ENCODE measurements at regions not wholly inside any gene's neighbourhood (a gene's known extent, or its start where the extent isn't known, plus 50 kb on each side); places are given as distances from the start of the nearest gene placed in this dataset.
"Not testable (repeated sequence)": the region's sequence is repeated elsewhere in the genome, so short reads cannot be mapped to it uniquely, and the experiment has no call there.

DNA sequence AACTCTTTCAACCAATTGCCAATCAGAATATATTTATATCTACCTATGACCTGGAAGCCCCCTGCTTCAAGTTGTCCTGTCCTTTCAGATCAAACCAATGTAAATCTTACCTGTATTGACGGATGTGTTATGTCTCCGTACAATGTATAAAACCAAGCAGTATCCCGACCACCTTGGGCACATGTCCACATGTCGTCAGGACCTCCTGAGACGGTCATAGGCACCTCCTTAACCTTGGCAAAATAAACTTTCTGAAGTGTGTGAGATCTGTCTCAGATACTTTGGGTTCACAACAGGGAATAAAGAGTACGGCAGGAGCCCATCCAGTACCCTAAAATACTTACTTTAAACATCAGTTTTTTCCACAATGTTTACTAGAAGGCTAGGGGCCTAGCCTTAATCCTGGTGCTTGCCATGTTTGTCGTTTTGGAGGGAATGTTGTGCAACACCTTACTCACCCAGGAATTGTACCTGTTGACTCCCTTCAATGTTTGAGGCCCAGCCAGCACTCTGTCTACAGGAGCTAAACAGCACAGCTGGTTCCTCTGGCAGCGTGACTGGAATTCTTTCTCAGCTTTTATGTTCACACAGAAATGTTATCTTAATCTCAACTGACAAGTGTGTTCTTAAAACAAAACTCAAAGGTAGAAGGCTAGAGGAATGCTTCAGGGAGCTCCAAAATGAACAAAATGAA is 90.8 kb upstream of the USP25 start:
- no peak for DNase-seq

DNA sequence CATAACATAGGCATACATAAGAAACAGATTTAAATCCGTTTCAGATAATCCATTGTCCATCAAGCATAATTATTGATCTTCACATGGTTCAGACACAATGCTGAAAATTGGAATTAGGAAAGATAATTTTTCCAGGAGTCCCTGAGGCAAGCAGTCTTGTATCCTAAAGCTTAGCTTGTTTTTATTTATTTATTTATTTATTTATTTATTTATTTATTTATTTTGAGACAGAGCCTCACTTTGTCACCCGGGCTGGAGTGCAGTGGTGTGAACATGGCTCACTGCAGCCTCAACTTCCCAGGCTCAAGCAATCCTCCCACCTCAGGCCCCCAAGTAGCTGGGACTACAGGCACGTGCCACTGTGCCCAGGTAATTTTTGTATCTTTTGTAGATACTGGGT is 89.7 kb upstream of the USP25 start:
- not testable (repeated sequence) for DNase-seq

DNA sequence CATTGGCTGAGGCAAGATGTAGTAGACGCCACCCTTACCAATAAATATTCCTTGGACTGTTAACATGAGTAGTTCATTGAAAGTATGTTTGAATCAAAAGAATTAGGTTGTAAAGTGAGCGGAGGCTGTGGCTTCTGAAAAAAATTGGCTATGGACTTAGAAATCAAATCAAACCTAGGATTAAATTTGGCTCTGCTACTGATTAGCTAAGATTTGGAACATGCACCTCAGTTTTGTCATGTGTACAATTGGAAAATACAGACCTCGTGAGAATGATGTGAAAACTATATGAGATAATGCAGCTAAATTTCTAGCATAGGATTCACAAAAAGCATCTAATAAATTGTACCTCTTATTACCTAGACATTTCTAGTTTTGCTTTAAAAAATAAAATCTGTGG is 85.3 kb upstream of the USP25 start:
- no peak for DNase-seq

DNA sequence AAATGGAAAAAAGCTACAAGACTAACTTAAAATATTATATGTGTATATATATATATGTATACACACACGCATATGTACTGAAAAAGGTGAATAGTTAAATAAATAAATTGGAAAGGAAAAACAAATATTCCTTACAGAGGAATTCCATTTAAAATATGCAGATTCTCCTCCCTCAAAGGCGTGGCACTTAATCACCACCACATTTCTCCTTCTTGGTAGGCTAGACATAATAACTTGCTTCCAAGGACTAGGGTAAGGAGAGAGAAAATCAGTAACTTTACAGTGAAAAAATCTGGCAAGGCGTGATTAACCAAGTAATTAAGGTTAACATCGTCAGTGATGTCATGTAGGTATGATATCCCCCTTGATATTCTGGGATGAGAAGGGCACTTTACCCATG is 84.0 kb upstream of the USP25 start:
- DNase-seq, result no peak

DNA sequence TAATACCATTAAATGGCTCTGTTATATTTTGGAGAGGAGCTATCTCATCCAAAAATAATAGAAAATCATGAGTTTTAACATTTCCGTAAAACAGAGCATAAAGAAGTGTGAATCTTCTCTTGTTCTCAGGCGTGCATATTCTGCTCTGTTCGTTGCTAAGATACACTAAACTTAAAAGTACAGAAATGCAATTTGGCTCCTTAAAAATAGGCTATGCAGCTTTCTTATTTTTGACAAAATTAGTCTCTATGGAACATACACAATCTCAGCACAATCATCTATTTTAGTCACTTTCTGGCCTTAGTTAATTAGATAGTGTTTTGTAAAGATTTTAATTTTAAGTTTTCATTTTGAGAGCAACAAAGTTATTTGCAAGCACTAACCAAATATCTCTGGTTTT is 79.0 kb upstream of the USP25 start:
- no peak for DNase-seq

DNA sequence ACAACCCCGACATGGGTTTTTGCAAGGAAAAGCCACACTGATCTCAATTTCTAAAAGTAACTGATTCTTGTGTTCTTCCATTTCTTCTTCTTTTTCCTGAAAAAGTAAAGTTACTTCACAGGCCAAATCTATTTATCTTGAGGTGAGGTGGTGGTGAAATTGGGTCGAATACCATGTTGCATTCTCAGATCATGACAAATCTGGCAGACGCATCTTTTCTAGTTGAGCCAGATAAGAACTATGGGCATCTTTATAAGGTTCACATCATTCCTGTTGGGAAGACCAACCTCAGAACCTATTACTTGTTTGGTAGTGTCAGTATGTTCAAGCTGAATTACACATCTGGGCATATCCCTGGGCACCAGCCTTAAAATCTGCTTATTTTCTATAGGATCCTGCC is 78.6 kb upstream of the USP25 start:
- DNase-seq, result no peak

DNA sequence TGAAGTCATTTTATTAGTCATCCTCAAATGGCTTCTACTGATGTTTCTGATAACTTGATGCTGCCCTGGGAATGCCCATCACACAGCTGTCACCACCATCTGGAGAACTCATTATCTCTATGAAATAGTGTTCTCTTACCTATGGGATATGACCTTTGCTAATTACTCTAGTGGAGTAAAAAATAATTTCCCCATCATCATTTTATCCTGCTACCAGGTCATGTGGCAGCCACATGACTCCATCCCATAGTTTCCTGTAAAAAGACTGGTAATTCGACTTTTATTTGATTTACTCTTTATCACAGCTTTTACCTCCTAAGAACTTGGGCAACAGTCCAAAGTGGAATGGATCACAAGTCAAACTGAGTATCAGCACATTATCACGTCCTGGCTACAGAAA is 76.1 kb upstream of the USP25 start:
- DNase-seq, result no peak

DNA sequence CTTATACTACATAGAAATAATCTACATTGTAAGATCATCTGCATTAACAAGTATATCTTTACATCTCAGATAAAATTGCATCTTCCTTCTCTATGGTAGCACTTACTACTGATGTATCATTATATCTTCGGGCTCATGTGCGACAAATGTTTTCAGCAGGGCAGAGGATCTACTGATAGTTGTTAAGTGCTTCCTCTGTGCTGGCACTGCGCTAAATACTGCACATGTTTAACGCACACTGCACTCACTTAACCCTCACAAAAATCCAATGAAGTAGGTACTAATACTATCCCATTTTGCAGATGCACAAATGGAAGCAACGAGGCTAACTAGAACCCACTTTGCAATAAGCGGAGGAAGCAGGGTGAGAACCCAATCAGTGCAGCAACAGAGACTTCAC is 75.6 kb upstream of the USP25 start:
- no peak for DNase-seq

DNA sequence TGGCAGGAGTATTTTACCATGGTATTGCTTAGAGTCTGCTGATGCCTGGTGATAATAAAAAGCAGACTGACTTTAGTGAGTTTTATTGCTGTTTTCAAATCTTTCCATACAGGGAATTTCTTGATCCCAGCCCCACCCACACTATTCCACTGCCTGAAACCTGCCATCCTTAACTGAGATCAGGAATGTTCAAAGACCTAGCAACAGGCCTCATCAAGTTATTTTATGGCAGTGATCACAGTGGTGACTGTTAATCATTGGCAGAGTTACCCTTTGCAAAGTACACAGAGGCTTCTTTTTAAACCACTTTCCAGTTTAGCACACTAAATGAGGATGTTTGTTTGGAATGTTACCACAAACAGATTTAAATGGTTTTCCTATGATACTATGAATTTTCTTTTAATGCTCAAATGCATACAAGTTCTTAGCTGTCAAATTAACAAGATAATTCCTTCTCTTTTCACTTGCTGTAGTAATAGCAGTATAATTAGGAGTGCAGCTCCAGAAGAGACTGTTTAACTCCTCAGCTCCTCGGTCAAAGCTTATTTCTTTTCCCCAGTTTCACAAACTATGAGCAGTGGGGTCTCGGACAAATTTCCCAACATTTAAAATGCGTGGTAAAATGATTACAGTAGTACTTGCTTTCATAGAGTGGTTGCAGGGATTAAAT is 69.9 kb upstream of the USP25 start:
- no peak for DNase-seq

DNA sequence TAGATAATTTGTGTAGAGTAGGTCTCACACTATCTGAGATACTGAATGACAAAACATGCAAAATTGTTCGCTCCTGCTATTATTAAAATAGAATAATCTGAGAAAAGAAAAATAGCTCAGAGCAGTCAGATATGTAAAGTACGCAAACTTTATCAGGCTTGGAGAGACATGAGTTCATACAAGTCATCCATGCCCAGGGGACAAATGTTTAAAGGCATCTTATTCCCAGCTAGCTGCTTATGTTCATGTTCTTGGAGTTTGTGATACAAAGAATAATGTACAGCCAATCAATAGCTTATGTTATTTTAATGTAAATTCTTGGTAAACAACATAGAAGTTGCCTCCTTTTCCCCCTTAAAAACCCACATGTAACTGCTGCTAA is 69.4 kb upstream of the USP25 start:
- DNase-seq, result no peak

DNA sequence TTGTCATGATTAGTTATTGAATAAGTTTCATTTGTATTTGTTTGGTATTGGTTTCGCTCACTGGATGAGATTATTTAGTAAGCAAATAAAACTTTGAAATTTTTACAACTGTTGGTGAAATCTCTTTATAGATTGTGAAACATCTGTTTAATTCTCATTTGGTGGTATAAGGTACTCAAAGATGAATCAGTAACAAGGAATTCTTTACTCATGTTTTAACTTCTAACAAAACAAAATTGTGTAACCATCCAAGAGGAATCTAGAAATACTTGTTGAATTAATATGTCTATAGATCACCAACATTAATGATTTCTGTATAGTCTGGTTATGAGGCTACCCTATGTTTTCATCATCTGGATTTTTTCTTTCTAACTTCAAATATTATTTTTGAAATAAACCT is 62.8 kb upstream of the USP25 start:
- DNase-seq, result no peak

DNA sequence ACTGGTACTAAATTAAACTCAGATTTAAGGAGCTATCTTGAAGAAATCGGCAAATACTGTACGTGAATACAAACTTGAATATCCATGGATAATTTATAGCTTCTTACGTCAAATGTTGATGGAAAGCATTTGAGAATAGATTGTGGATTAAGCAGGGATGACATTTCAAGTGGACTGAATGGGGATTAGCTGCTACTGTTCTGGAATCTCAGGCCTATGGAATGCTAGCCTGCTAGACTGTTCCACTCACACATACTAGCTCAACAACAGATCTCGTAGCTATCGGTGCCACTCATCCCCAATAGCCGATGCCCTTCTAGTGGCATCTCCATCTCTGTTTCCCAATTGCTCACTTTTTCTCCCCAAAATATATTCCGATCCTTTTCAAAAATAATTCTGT is 62.0 kb upstream of the USP25 start:
- DNase-seq, result no peak

DNA sequence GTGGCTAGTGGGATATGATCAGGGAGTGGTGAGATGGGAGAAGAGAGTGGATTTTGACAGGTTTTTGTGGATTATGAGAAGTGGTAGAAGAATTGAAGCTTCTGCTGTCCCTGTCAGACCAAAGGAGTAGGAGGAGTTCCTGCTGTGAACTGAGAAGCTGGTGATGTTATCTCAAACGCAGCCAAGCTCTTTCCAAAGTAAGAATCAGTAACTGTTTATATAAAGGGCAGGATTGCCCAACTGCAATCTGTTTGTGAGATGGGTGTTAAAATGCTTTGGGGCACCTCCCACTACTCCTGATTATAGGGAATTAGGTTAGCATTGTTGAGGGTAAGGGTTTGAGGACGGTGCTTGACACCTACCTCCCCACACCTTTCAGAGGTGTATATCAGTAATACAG is 60.5 kb upstream of the USP25 start:
- no peak for DNase-seq

DNA sequence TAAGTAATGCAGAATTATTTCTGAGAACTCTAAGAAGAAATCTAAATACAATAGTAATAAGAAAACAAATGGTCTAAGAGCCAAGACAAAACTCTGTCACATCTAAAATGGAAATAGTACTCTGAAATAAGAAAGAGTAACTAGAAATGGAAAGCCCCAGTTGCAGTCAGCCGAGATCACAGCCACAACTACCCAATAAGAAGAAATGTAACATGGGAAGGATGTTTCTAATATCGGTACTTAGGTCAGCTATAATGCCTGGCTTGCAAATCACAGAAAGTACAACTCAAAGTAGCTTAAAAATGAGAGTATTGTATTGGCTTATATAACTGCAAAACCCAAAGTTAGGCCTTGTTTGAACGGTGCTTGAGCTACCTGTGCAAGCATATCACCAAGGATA is 58.6 kb upstream of the USP25 start:
- no peak for DNase-seq

DNA sequence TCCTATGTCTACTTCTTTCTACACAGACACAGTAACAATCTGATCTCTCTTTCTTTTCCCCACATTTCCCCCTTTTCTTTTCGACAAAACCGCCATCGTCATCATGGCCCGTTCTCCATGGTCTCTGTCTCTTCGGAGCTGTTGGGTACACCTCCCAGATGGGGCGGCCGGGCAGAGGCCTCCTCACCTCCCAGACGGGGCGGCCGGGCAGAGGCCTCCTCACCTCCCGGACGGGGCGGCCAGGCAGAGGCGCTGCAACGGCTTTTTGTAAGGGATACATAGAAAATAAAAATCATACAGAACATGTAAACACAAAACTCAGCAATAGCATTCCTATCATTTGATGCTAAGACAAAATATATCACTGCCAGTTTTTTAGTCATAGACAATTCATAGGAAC is 57.2 kb upstream of the USP25 start:
- not testable (repeated sequence) for DNase-seq

DNA sequence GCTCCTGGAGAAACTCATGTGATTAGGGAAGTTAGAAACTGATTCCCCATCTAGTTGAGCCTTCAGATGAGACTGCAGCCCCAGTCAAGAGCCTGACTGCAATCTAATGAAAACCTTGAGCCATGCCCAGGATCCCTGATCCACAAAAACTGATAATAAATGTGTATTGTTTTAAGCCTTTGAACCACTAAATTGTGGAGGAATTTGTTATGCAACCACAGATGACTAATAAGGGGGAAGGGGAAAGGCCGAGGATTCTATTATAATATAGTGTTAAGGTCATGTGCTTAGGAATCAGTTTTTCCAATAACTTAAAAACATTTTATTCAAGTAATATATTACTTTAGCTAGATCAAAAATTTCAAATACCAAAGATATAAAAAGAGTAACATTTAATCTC is 52.8 kb upstream of the USP25 start:
- no peak for DNase-seq

DNA sequence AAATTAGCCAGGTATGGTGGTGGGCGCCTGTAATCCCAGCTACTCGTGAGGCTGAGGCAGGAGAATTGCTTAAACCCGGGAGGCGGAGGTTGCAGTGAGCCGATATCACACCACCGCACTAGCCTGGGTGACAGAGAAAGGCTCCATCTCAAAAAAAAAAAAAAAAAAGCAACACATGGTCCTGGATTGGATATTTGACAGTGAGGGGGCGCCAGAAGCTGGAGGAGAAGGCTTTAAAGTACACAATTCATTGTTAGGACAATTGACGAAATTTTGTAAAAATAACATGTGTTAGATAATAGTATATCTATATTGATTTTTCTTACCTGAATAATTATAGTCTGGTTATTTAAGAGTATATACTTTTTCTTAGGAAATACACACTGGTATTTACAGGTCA is 50.2 kb upstream of the USP25 start:
- DNase-seq, result no peak

Data from NCI-H1694 treated with DMSO at 0.1 percent for 48 hours (cell line).